NOMO-1 treated with dmso at 0.1 percent for 144 hours (cell line): ENCODE measurements at regions not wholly inside any gene's neighbourhood (a gene's known extent, or its start where the extent isn't known, plus 50 kb on each side); places are given as distances from the start of the nearest gene placed in this dataset.

ENCODE experiments used
- DNase-seq: peaks from one replicate; lab custom pipeline; 2025; ENCODE audit not compliant: unreplicated experiment; lab: John Stamatoyannopoulos, UW

GRCh38 chr7:18081617-18082016, 54.0 kb upstream of the PRPS1L1 start:
- DNase-seq = no peak

GRCh38 chr7:18082169-18082568, 54.5 kb upstream of the PRPS1L1 start:
- no peak for DNase-seq

- no peak for DNase-seq
Observed at GRCh38 chr7:18086165-18087025, 58.7 kb upstream of the PRPS1L1 start.

- DNase-seq = no peak
Observed at GRCh38 chr7:18087026-18087686, 59.5 kb upstream of the PRPS1L1 start.

DNA sequence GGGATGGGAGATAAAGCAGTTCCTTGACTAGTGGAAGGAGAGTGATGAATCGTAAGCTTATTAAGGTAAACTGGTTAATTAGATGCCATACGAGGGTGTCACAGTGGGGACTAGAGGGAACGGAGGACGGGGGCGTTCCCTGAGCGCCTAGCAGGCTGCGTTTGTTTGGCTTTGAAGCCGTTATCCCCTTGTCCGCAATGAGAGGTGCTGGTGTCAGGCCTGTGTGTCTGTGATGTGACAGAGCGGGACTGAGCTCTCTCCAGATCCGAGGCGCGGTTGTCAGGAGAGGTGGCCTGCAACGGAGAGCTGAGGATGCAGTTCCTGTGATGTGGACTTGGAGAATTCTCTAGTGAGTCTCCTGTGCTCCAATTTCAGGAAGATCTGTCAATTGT, 60.0 kb upstream of the PRPS1L1 start:
- DNase-seq = no peak

- DNase-seq = no peak
Observed at GRCh38 chr7:18096087-18096486, 68.4 kb upstream of the PRPS1L1 start.

- DNase-seq = no peak
Observed at GRCh38 chr7:18102576-18102975, 74.9 kb upstream of the PRPS1L1 start.

DNA sequence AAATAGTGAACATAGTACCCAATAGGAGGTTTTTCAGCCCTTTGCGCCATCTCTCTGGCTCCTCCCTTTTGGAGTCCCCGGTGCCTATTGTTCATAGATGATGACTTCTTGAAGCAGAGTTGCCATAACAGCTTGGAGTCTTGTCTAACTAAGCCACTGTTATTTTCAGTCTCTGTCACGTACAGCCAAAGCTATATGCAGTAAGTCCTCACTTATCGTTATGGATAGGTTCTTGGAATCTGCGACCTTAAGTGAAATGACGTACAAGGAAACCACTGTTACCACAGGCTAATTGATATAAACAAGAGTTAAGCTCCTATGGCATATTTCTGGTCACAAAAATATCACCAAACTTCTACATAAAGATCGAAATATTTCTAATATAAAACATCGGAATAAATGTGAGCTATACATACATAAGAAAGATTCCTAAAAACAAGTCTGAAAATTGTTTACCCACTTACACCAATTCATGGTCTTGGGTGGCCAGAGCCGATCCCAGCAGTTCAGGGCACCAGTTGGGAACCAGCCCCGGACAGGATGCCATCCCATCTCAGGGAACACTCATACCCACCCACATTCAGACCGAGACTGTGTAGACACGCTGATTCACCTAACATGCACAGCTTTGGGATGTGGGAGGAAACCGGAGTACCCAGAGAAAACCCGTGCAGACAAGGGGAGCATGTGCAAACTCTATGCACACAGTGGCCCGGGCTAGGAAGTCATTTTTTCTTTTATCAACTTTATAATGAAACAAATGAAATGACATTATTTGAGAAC, 76.0 kb upstream of the PRPS1L1 start:
- DNase-seq = no peak

DNA sequence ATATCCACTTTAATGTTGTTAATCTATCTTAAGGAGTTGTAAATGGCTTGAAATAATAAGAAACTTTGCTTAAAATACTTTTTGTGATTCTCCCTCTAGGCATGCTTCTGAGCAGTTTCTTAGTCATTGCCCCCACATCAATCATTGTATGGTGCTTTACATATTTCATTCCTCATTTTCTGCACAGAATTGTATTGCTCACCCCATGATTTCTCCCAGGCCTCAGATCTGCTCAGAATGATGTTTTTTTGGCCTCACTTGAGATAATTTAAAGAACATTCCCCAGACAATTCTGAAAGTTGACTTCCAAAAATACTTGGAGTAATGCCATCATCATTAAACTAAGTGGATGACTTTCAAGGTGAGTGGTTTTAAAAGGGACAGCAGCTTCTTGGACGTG, 82.1 kb upstream of the PRPS1L1 start:
- DNase-seq = no peak

DNA sequence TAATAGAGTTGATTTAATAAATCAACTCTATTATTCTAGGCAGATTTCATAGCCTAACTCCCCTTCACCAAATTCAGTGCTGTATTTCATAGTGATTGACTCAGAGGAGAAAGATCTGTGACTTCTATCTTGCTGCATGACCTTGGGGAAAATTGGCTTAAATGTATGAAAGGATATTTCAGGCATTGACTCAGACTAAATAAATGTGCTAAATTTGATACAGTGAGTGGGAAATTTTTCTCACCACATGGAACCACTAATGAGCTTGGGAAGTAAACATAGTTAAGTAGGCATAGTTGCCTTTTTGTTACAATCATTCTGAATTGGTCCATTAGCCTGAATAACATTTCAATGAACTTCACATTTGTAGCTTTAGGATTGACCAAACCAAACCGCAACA, 89.0 kb upstream of the PRPS1L1 start:
- DNase-seq = no peak

GRCh38 chr7:18117482-18117881, 89.8 kb upstream of the PRPS1L1 start:
- no peak for DNase-seq

GRCh38 chr7:18119985-18120384, 92.3 kb upstream of the PRPS1L1 start:
- DNase-seq = no peak

GRCh38 chr7:18123508-18124239, 96.0 kb upstream of the PRPS1L1 start:
- no peak for DNase-seq

DNA sequence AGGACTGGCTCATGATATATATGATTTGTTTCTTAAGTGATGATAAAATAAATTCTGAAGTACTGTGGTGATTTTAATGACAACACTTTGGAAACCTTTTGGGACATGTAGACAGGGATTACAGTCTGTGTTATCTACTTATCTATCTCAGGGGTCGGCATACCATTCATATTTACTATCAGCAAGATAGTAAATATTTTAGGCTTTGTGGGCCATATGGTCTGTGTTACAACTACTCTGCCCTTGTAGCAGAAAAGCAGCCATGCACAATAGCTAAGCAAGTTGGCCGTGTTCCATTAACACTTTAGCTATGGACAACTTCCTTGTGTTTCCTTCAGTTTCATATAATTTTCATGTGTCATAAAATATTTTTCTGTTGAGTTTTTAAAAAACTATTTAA, 97.8 kb upstream of the PRPS1L1 start:
- no peak for DNase-seq

DNA sequence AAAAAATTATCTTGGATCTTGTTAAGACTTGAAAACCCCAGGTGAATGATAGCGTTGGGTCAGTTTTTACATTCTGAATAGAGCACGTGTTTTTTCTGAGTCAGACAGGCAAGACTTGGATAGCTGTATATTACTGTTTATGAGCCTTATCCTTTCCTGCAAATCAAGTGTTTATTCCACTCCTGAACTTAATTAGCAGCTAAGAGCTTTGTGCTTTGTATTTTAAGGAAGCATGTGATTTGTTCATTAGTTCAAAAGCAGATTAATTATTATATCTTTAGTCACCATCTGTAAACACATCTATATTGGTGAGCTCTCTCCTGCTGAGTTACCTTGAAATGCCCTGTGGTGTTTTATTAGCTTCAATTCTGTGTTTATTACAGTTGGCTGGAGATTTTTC, 98.6 kb upstream of the PRPS1L1 start:
- DNase-seq = no peak

- no peak for DNase-seq
Observed at GRCh38 chr7:18128846-18129245, 101.2 kb upstream of the PRPS1L1 start.

- DNase-seq = no peak
Observed at GRCh38 chr7:18132811-18133210, 105.2 kb upstream of the PRPS1L1 start.

- DNase-seq = no peak
Observed at GRCh38 chr7:18133921-18134320, 106.3 kb upstream of the PRPS1L1 start.

GRCh38 chr7:18140943-18141342, 113.3 kb upstream of the PRPS1L1 start:
- DNase-seq = no peak

DNA sequence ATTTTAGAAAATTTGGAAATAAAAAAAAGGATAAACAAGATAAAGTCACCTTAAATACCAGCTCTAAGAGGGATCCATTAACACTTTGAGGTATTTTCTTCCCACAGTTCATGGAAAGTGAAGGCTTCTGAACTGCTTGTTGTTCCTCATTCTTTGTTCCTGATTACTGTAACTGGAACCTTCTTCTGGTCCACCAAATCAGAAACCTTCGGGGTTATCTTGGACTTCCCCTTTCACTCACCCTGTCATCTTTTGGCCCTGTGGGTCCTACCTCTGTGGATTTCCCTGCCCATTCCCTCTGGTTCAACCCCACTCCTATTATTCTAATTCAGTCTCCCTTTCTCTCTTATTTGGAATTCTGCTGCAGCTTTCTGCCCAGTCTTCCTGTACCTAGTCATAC, 116.5 kb upstream of the PRPS1L1 start:
- peak; percentile 66 for DNase-seq

- no peak for DNase-seq
Observed at GRCh38 chr7:18145160-18145559, 117.5 kb upstream of the PRPS1L1 start.
